GM18511 (cell line): ENCODE measurements at regions not wholly inside any gene's neighbourhood (a gene's known extent, or its start where the extent isn't known, plus 50 kb on each side); places are given as distances from the start of the nearest gene placed in this dataset.
A peak's percentile ranks its signal among the peaks of the same experiment; 100 is the strongest.
"Not testable (repeated sequence)": the region's sequence is repeated elsewhere in the genome, so short reads cannot be mapped to it uniquely, and the experiment has no call there.

Source experiments
- ATAC-seq: cut with Tn5 transposase; IDR thresholded peaks from one replicate; pipeline ENCODE4 v1.9.1; 2021; ENCODE audit warnings: mild to moderate bottlenecking, moderate library complexity; ENCODE audit not compliant: unreplicated experiment

- ATAC-seq, result no peak
These were observed 143.1 kb upstream of the MAD2L1 start for GRCh38 chr4:120209706-120210105.

DNA sequence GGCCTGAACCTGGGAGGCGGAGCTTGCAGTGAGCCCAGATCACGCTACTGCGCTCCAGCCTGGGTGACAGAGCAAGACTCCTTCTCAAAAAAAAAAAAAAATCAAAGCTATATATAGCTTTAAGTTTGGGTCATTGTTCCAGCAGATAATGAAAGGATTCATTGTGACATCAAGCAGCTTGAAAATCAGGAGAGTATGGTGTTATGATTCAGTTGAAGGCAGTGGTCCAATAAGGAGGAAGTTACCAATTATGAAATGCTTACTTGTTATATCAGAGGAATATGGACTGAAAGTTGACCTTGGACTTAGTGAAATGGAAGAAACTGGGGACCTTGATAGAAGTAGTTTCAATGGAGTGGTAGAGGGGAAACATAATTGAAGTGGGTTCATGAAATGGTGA is 140.4 kb upstream of the MAD2L1 start:
- ATAC-seq, result no peak

GRCh38 chr4:120202222-120202621 is 135.6 kb upstream of the MAD2L1 start:
- ATAC-seq, result no peak

GRCh38 chr4:120200573-120201110 is 134.0 kb upstream of the MAD2L1 start:
- not testable (repeated sequence) for ATAC-seq

GRCh38 chr4:120198411-120198810 is 131.8 kb upstream of the MAD2L1 start:
- ATAC-seq, result no peak

DNA sequence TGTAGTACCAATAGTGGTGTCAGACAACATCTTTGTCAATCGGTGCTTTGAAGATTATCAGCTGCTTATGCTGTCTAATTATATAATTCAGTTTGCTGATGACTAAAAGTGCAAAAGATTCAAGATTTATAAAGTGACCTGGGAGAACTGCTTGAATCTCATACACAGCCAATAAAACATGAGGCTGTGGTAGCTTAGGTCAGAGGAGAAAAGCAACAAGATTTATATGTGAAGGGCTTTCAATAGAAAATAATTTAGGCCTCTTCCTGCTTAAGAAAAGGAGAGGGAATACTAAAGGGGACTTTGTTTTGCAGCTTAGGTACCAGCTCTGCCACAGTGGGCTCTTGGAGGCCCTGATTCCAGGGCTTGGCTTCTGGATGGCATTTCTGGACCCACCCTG is 111.0 kb upstream of the MAD2L1 start:
- no peak for ATAC-seq

DNA sequence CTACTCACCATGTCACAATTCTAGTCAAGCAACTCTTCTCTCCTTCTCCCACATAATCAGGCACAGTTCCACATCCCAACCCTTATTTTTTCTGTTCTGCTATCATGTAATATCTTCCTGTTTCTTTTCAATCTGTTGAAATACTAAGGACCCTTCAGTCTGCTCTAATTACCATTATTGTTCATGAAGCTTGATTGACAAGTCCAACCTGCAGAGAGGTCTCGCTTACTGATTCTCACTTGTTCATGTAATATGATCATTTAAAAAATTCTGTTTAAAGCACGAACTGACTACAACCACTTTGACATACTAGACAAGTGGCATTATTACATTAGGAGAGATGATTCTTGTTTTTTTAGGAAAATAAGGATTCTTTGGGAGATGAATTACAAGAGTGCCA is 108.6 kb upstream of the MAD2L1 start:
- ATAC-seq, result no peak

DNA sequence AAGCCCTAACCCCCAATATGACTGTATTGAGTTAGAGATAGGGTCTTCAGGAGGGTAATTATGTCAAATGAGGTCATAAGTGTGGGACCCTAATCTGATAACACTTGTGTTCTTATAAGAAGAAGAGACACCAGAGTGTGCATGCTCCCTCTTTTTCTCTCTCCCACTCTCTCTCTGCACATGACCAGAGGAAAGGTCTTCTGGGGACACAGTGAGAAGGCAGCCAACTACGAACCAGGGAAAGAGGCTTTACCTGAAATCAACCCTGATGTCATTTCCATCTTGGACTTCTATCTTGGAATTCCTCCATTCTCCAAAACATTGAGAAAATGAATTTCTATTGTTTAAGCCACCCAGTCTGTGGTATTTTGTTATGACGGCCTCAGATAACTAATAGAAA is 97.2 kb upstream of the MAD2L1 start:
- no peak for ATAC-seq

- no peak for ATAC-seq
These were observed 92.3 kb upstream of the MAD2L1 start for GRCh38 chr4:120158841-120159463.

- no peak for ATAC-seq
These were observed 91.4 kb upstream of the MAD2L1 start for GRCh38 chr4:120158046-120158445.

GRCh38 chr4:120156120-120156718 is 89.6 kb upstream of the MAD2L1 start:
- peak; percentile 94 for ATAC-seq

- ATAC-seq, result no peak
These were observed 88.6 kb upstream of the MAD2L1 start for GRCh38 chr4:120155287-120155686.

GRCh38 chr4:120144634-120145033 is 78.0 kb upstream of the MAD2L1 start:
- ATAC-seq, result no peak

DNA sequence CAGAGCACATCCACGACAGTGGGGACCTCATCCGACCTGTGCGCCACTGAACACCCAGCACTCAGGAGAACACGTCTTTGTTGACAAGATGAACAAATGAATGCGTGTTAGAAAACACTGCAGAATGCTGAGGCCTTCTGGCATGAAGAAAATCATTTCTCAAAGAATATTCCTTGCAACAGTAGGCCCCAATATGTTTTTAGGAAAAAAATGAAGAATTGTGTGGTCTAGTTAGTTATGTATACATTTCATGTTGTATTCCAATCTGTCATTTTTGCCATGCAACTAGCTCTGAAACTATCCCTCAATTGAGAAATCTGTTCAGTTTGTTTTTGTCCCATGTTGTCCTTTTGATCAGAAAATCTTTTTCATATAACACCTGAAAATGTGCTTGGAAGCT is 77.4 kb upstream of the MAD2L1 start:
- ATAC-seq, result no peak

DNA sequence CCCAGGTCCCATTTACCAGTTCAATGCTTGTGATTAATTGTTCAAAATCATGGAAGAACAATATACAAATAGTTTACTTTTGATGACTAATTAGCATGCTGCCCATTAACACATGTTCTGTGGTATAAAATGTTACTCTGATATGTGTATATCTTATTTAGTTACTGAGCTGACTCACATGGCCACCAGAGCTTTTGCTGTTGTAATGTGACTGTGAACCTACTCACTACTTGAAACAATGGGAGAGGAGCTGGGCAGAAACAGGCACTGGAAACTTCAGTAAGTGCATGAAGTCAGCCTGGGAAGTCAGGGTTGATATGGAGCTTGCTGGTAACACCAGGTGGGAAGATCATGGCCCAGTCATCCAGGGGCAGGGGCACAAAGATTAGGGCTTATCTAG is 72.7 kb upstream of the MAD2L1 start:
- ATAC-seq, result no peak

- ATAC-seq, result no peak
These were observed 66.3 kb upstream of the MAD2L1 start for GRCh38 chr4:120132935-120133334.

- ATAC-seq, result no peak
These were observed 64.1 kb upstream of the MAD2L1 start for GRCh38 chr4:120130786-120131185.
